ENCODE measurements at regions not wholly inside any gene's neighbourhood (a gene's known extent, or its start where the extent isn't known, plus 50 kb on each side); places are given as distances from the start of the nearest gene placed in this dataset.

DNA sequence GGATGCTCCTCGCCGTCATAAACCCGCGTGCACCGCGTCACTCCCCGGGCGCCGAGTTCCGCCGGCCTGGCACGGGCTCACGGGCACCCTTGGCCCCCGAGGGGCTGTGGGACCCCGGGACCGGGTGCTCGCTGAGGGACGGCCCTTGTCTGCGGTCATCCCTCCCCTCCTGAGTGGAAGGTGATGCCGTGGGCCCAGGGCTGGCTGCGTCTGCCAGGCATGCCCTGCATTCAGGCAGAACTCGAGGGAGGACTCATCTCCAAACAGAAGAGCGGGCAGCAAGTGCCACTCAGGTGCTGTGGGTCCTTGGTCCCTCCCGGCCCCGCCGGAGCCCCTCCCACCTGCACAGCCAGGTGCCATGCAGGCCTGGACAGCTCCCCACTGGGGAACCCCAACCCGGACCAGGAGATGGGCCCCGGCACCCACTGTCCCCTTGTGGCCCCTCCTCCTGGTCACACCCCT, 61.3 kb downstream of the UNCX start:
- 85% methylated on average over 23 of the region's 28 CpGs for WGBS (ENCODE audit: insufficient coverage)
- peaks cover 6% of the 10 kb centered on the region for H3K4me1 Mint-ChIP-seq
- no peak for DNase-seq

DNA sequence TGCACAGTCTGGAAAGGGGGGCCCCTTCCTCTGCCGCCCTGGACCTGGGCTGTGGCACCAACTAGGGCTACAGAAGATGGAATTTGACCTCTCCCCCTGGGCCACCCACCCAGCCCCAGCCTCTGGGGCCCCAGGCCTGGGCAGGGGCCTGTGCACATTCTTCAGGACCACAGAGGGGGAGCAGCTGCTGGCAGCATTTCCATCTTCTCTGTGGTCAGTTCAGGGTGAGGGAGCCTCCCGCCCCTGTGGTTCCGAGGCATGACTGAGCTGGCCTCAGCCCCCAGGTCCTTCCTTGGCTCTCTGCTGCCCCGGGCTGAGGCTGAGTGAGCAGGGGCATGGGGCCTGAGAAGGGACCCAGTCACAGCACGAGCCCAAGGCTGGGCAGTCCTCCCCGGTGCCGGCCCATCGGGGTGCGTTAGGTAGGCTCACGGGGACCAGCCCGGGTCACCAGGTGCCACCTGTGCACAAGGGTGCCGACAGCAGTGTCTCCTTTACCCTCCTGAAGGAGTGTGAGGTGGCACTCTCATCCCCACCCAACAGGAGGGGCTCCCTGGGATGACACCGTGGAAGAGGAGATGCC, 63.2 kb downstream of the UNCX start:
- H3K4me1 ChIP-seq (ENCODE audit: control insufficient read depth in 1 of 2, insufficient read depth in 2 of 2, low read length in 2 of 2), result no peaks in the 10 kb centered on the region
- WGBS (ENCODE audit: insufficient coverage), result 88% methylated on average over 8 of the region's 13 CpGs
- TF ChIP-seq, protein P1, sequence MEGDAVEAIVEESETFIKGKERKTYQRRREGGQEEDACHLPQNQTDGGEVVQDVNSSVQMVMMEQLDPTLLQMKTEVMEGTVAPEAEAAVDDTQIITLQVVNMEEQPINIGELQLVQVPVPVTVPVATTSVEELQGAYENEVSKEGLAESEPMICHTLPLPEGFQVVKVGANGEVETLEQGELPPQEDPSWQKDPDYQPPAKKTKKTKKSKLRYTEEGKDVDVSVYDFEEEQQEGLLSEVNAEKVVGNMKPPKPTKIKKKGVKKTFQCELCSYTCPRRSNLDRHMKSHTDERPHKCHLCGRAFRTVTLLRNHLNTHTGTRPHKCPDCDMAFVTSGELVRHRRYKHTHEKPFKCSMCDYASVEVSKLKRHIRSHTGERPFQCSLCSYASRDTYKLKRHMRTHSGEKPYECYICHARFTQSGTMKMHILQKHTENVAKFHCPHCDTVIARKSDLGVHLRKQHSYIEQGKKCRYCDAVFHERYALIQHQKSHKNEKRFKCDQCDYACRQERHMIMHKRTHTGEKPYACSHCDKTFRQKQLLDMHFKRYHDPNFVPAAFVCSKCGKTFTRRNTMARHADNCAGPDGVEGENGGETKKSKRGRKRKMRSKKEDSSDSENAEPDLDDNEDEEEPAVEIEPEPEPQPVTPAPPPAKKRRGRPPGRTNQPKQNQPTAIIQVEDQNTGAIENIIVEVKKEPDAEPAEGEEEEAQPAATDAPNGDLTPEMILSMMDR (IDR thresholded peaks at IDR 0.05), result no peak
- H4K20me1 ChIP-seq (ENCODE audit: insufficient read depth, low read length), result no peaks in the 10 kb centered on the region
- H3K4me3 ChIP-seq (replicated peaks in 1 of 3; ENCODE audit: low read depth in 2 of 3, low read length in 3 of 3), result no peak overlapping the region
- intact Hi-C loops (cut with micrococcal nuclease), result no loop called here
- H3K9me3 ChIP-seq (replicated peaks in 1 of 2; ENCODE audit: control insufficient read depth in 1 of 2, insufficient read depth in 1 of 2, low read length in 2 of 2), result no peaks in the 10 kb centered on the region
- H3K4me2 ChIP-seq (replicated peaks; ENCODE audit: extremely low read depth, low read length, poor library complexity, severe bottlenecking), result no peak overlapping the region
- Mint-ChIP-seq H3K4me1 (no peaks in the 10 kb centered on the region), H3K9me3 (peaks cover 0 to 2% (median 0%) of the 10 kb centered on the region in 7 donors), H3K27ac (no peak overlapping the region), H3K4me3 (no peak overlapping the region), H3K36me3 (no peaks in the 10 kb centered on the region), H3K27me3 (ENCODE audit: low read depth in 3 of 3) (peaks cover 10 to 39% (median 33%) of the 10 kb centered on the region in 3 donors)
- no peak overlapping the region for H2AFZ ChIP-seq (ENCODE audit: insufficient read depth, low read depth, low read length, poor library complexity, severe bottlenecking)
- no peak overlapping the region for H3K9ac ChIP-seq (ENCODE audit: insufficient read depth, low read length, poor library complexity, severe bottlenecking)
- H3K36me3 ChIP-seq (replicated peaks in 1 of 2; ENCODE audit: control insufficient read depth in 1 of 2, insufficient read depth in 2 of 2, low read length in 2 of 2), result no peaks in the 10 kb centered on the region
- no peak for DNase-seq
- peaks cover 0 to 9% of the 10 kb centered on the region in 2 donors for H3K27me3 ChIP-seq (ENCODE audit: control insufficient read depth in 2 of 2, insufficient read depth in 2 of 2, low read length in 2 of 2)
- no peak overlapping the region for H3K27ac ChIP-seq (ENCODE audit: low read depth in 1 of 2, low read length in 2 of 2)
- no peaks in the 10 kb centered on the region for H3K79me2 ChIP-seq (ENCODE audit: insufficient read depth, low read length)

More for the DNA sequence above, 61.3 kb downstream of the UNCX start:
- no peak overlapping the region for H2AFZ ChIP-seq (ENCODE audit: insufficient read depth, low read depth, low read length, poor library complexity, severe bottlenecking)
- no peaks in the 10 kb centered on the region for H3K79me2 ChIP-seq (ENCODE audit: insufficient read depth, low read length)
- Mint-ChIP-seq H3K9me3 (peaks cover 0 to 6% (median 0%) of the 10 kb centered on the region in 7 donors), H3K4me3 (no peak overlapping the region), H3K36me3 (no peaks in the 10 kb centered on the region), H3K27ac (no peak overlapping the region), H3K27me3 (ENCODE audit: low read depth in 3 of 3) (peaks cover 25 to 57% (median 46%) of the 10 kb centered on the region in 3 donors)
- no peak overlapping the region for H3K27ac ChIP-seq (ENCODE audit: low read depth in 1 of 2, low read length in 2 of 2)
- intact Hi-C loops (cut with micrococcal nuclease), result no loop called here
- no peaks in the 10 kb centered on the region for H4K20me1 ChIP-seq (ENCODE audit: insufficient read depth, low read length)
- H3K27me3 ChIP-seq (ENCODE audit: control insufficient read depth in 2 of 2, insufficient read depth in 2 of 2, low read length in 2 of 2), result peaks cover 0 to 28% of the 10 kb centered on the region in 2 donors
- H3K4me3 ChIP-seq (replicated peaks in 1 of 3; ENCODE audit: low read depth in 2 of 3, low read length in 3 of 3), result no peak overlapping the region
- TF ChIP-seq, protein P1 (IDR thresholded peaks at IDR 0.05), result no peak
- H3K36me3 ChIP-seq (replicated peaks in 1 of 2; ENCODE audit: control insufficient read depth in 1 of 2, insufficient read depth in 2 of 2, low read length in 2 of 2), result no peaks in the 10 kb centered on the region
- no peak overlapping the region for H3K4me2 ChIP-seq (replicated peaks; ENCODE audit: extremely low read depth, low read length, poor library complexity, severe bottlenecking)
- H3K9ac ChIP-seq (ENCODE audit: insufficient read depth, low read length, poor library complexity, severe bottlenecking), result no peak overlapping the region
- no peaks in the 10 kb centered on the region for H3K9me3 ChIP-seq (replicated peaks in 1 of 2; ENCODE audit: control insufficient read depth in 1 of 2, insufficient read depth in 1 of 2, low read length in 2 of 2)
- peaks cover 0 to 5% of the 10 kb centered on the region in 2 donors for H3K4me1 ChIP-seq (ENCODE audit: control insufficient read depth in 1 of 2, insufficient read depth in 2 of 2, low read length in 2 of 2)

Data from CD14-positive monocyte (primary cell).